Body of pancreas (tissue), 4 donors: ENCODE measurements at regions not wholly inside any gene's neighbourhood (a gene's known extent, or its start where the extent isn't known, plus 50 kb on each side); places are given as distances from the start of the nearest gene placed in this dataset.

Experiments
- ATAC-seq: fragments of 150-250 bp; one replicate; pipeline ENCODE4 v1.9.1; 2016
- DNase-seq, 4 donors: peaks; one replicate each; pipeline ENCODE4 v3.0.0-alpha.2; 2019
- H3K27ac ChIP-seq, 4 donors: fragments of 200-600 bp; sonication (generic); 1 replicate in 3 of 4; 2 replicates in 1 of 4; pipeline versions ENCODE4 v1.5.1 to v1.6.1; 2016 to 2019; ENCODE audit warnings: mild to moderate bottlenecking in 1 of 4, mixed read lengths in 1 of 4, moderate library complexity in 1 of 4
- H3K27me3 ChIP-seq, 2 donors: fragments of 200-600 bp; sonication (generic); one replicate each; pipeline ENCODE4 v1.6.0; 2016; ENCODE audit warnings: mild to moderate bottlenecking in 1 of 2
- H3K36me3 ChIP-seq, 2 donors: fragments of 200-600 bp; sonication (generic); replicated peaks in 1 of 2; 2 replicates each; pipeline ENCODE4 v1.5.1; 2016; ENCODE audit warnings: low read depth in 2 of 2; ENCODE audit not compliant: insufficient read depth in 1 of 2
- H3K4me1 ChIP-seq: fragments of 200-600 bp; sonication (generic); one replicate; pipeline ENCODE4 v1.6.0; 2016
- H3K4me3 ChIP-seq, 2 donors: fragments of 200-600 bp; sonication (generic); 1 replicate in 1 of 2; 2 replicates in 1 of 2; pipeline ENCODE4 v1.5.1; 2016 to 2019
- H3K9me3 ChIP-seq, 3 donors: fragments of 200-600 bp; sonication (generic); 1 replicate in 2 of 3; 2 replicates in 1 of 3; pipeline ENCODE4 v1.5.1; 2016
- CTCF ChIP-seq, 7 experiments: fragments of 450-650 bp in 4 of 7; fragments of 200-600 bp in 3 of 7; sonication (generic) in 3 of 7; IDR thresholded peaks; one replicate each; pipeline ENCODE4 v1.5.1; 2016 to 2019; ENCODE audit warnings: antibody characterized with exemption in 7 of 7
- POLR2A ChIP-seq, 3 donors: fragments of 450-650 bp; IDR thresholded peaks; one replicate each; pipeline ENCODE4 v1.6.1; 2016; ENCODE audit warnings: antibody characterized with exemption in 3 of 3, mild to moderate bottlenecking in 2 of 3
- WGBS, 2 donors: methylation state at CpG; one replicate each; pipeline ENCODE4 v1.1.5; 2017; 5-methylcytosine and 5-hydroxymethylcytosine counted together
- intact Hi-C: fragments of 100-400 bp; cut with DNase I; formaldehyde crosslinking; loops from one replicate; pipeline ENCODE4 v1.15.1; 2023

DNA sequence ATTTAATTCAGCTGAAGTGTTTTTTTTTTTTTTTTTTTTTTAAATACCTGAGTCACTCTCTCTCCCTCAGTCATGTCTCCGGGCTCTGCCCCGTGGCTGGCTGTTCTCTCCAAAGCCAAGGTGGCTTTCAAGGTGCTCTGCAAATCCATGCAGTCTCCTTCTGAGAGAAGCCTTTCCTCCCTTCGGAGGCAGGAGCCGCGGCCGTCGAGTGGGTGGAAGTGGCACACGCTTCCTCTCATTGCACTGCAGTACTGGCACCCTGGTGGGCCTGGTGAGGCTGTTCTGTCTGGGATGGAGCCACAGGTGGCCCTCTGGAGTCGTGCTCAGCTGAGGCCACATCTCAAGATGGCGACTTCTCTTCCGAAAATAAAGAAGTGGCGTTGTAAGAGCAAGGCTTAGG, 221.8 kb downstream of the GLRX3 start:
- Histone ChIP-seq H3K4me3 (no peak overlapping the region), H3K4me1 (peaks cover 22% of the 10 kb centered on the region), H3K27ac (no peak overlapping the region), H3K27me3 (no peaks in the 10 kb centered on the region), H3K36me3 (no peaks in the 10 kb centered on the region), H3K9me3 (no peaks in the 10 kb centered on the region)
- DNase-seq (no peak), ATAC-seq (no peak)
- TF ChIP-seq POLR2A (IDR thresholded peaks at IDR 0.05) (no peak), CTCF (IDR thresholded peaks at IDR 0.05) (no peak)
- intact Hi-C loops = no loop called here
- 77 to 89% methylated on average over 12 of the region's 12 CpGs for WGBS, 2 donors

DNA sequence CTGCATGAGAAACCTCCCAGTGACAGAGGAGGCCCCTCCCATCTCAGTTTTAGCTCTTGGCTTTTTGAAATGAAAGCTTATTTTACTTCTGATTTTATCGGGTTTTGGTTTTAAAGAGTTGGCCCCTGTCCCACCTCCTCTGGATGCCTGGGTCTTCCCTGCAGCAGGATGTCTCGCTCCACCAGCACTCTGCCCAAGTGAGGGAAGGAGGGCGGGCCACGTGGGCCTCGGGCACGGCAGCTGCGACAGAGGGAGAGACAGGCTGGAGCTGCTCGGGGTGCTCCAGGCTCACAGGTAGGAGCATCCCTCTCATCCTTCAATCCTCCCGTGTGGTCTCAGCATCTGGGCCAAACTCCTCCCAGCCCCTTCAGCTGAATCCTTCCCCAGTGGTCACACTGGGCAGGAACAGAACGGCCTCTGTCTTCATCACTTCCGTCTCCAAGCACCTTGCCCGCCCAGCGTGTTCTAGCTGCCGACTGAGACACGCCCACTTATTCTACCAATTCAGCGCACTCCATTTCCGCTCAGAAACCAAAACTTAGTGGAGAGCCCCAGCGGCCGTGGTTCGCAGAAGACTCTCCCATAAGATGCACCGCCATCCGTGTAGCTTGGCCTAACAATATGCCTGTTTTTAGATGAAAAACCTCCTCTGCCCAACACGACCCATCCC, 222.9 kb downstream of the GLRX3 start:
- Histone ChIP-seq H3K36me3 (no peaks in the 10 kb centered on the region), H3K4me1 (peaks cover 16% of the 10 kb centered on the region), H3K27ac (no peak overlapping the region), H3K9me3 (no peaks in the 10 kb centered on the region), H3K4me3 (no peak overlapping the region), H3K27me3 (no peaks in the 10 kb centered on the region)
- intact Hi-C loops = no loop called here
- TF ChIP-seq CTCF (IDR thresholded peaks at IDR 0.05) (no peak), POLR2A (IDR thresholded peaks at IDR 0.05) (no peak)
- 82 to 91% methylated on average over 23 of the region's 23 CpGs for WGBS, 2 donors
- ATAC-seq (no peak), DNase-seq (no peak)

GRCh38 chr10:130359711-130360110, 223.5 kb downstream of the GLRX3 start:
- no peak for DNase-seq
- intact Hi-C loops = no loop called here

GRCh38 chr10:130360826-130361311, 224.7 kb downstream of the GLRX3 start:
- Histone ChIP-seq H3K27me3 (no peaks in the 10 kb centered on the region), H3K36me3 (no peaks in the 10 kb centered on the region), H3K27ac (no peak overlapping the region), H3K9me3 (no peaks in the 10 kb centered on the region), H3K4me3 (no peak overlapping the region), H3K4me1 (peaks cover 15% of the 10 kb centered on the region)
- 7 to 14% methylated on average over 3 to 11 of the region's 11 CpGs for WGBS, 2 donors
- TF ChIP-seq POLR2A (IDR thresholded peaks at IDR 0.05) (no peak), CTCF (IDR thresholded peaks at IDR 0.05) (no peak)
- intact Hi-C loops = no loop called here
- DNase-seq (peak; percentile 39 to 73 (median 54)), ATAC-seq (no peak)

More at GRCh38 chr10:130359711-130360110, 223.5 kb downstream of the GLRX3 start:
- Histone ChIP-seq H3K9me3 (no peaks in the 10 kb centered on the region), H3K4me3 (no peak overlapping the region), H3K4me1 (peaks cover 15% of the 10 kb centered on the region), H3K36me3 (no peaks in the 10 kb centered on the region), H3K27ac (no peak overlapping the region), H3K27me3 (no peaks in the 10 kb centered on the region)
- no peak for ATAC-seq
- WGBS, 2 donors = 83 to 90% methylated on average over 11 to 12 of the region's 12 CpGs
- TF ChIP-seq POLR2A (IDR thresholded peaks at IDR 0.05) (no peak), CTCF (IDR thresholded peaks at IDR 0.05) (no peak)
